K562 (cell line): ENCODE measurements at regions not wholly inside any gene's neighbourhood (a gene's known extent, or its start where the extent isn't known, plus 50 kb on each side); places are given as distances from the start of the nearest gene placed in this dataset.

Source experiments
- CLOCK ChIP-seq: fragments of 250-450 bp; sonication (Bioruptor Pico); IDR thresholded peaks from 2 replicates; pipeline ENCODE4 v1.4.0; 2020; ENCODE audit warnings: mild to moderate bottlenecking, moderate library complexity, borderline replicate concordance
- CREB5 ChIP-seq: fragments of 250-450 bp; sonication (Bioruptor Pico); IDR thresholded peaks from 2 replicates; pipeline ENCODE4 v1.5.0; 2020; ENCODE audit warnings: mild to moderate bottlenecking
- CTCF ChIP-seq, 3 experiments: IDR thresholded peaks in 2 of 3; conservative IDR thresholded peaks in 1 of 3; 2 replicates each; pipeline ENCODE4 v1.5.1; 2011 to 2012; ENCODE audit warnings: low read length in 3 of 3, mild to moderate bottlenecking in 3 of 3, control low read depth in 2 of 3, improper control_type of control experiment in 1 of 3, inconsistent platforms in 1 of 3, low read depth in 1 of 3, mixed read lengths in 1 of 3, moderate library complexity in 1 of 3; ENCODE audit not compliant: insufficient read depth in 2 of 3
- CXXC5 ChIP-seq: fragments of 250-450 bp; sonication (Bioruptor Pico); IDR thresholded peaks from 2 replicates; pipeline ENCODE4 v1.8.0; 2022; ENCODE audit warnings: inconsistent platforms, mild to moderate bottlenecking, moderate library complexity
- MIER1 ChIP-seq: fragments of 450-650 bp; IDR thresholded peaks from 2 replicates; pipeline ENCODE4 v1.6.1; 2016; ENCODE audit warnings: antibody characterized with exemption, mild to moderate bottlenecking, low read depth
- PCBP2 ChIP-seq: fragments of 200-400 bp; formaldehyde crosslinking; IDR thresholded peaks from 2 replicates; pipeline ENCODE4 v1.6.1; 2018; ENCODE audit warnings: low read length, low read depth, mild to moderate bottlenecking, moderate library complexity; ENCODE audit not compliant: poor library complexity, severe bottlenecking
- RBFOX2 ChIP-seq: fragments of 200-400 bp; formaldehyde crosslinking; IDR thresholded peaks from 2 replicates; pipeline ENCODE4 v1.6.1; 2017; ENCODE audit warnings: low read depth, mild to moderate bottlenecking, low read length, moderate library complexity
- SIRT6 ChIP-seq: IDR thresholded peaks from one replicate; pipeline ENCODE4 v1.6.1; 2012; ENCODE audit warnings: low read depth, mild to moderate bottlenecking, control low read depth, inconsistent platforms, low read length, moderate library complexity
- ZNF764 ChIP-seq: fragments of 250-450 bp; sonication (Bioruptor Pico); IDR thresholded peaks from 2 replicates; pipeline ENCODE4 v1.4.0; 2020; ENCODE audit warnings: low read depth, mild to moderate bottlenecking, moderate library complexity
- TF ChIP-seq, protein P1 (sequence below): fragments of 250-450 bp; sonication (Bioruptor Pico); IDR thresholded peaks from 2 replicates; pipeline ENCODE4 v1.5.0; 2021
- TF ChIP-seq, protein P2 (sequence below): sonication (generic); formaldehyde crosslinking; IDR thresholded peaks from 2 replicates; pipeline ENCODE4 v1.8.0; 2022; ENCODE audit warnings: missing genetic modification reagents, mild to moderate bottlenecking, moderate library complexity, borderline replicate concordance
- TF ChIP-seq, protein P3 (sequence below): fragments of 250-450 bp; sonication (Bioruptor Pico); IDR thresholded peaks from 2 replicates; pipeline ENCODE4 v1.5.1; 2021; ENCODE audit warnings: mild to moderate bottlenecking

- no peak for TF ChIP-seq CLOCK (CRISPR knock-in tag)
- no peak for TF ChIP-seq PCBP2
- no peak for TF ChIP-seq MIER1
- TF ChIP-seq, protein P1, sequence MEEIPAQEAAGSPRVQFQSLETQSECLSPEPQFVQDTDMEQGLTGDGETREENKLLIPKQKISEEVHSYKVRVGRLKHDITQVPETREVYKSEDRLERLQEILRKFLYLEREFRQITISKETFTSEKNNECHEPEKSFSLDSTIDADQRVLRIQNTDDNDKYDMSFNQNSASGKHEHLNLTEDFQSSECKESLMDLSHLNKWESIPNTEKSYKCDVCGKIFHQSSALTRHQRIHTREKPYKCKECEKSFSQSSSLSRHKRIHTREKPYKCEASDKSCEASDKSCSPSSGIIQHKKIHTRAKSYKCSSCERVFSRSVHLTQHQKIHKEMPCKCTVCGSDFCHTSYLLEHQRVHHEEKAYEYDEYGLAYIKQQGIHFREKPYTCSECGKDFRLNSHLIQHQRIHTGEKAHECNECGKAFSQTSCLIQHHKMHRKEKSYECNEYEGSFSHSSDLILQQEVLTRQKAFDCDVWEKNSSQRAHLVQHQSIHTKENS (CRISPR knock-in tag), result no peak
- no peak for TF ChIP-seq RBFOX2
- TF ChIP-seq ZNF764 (CRISPR knock-in tag), result no peak
- peak; percentile 72 to 83 (median 75) for TF ChIP-seq CTCF (IDR thresholded peaks at IDR 0.05 in 2 of 3, conservative IDR thresholded peaks at IDR 0.05 in 1 of 3; ENCODE audit: insufficient read depth in 2 of 3, low read depth in 1 of 3, low read length in 3 of 3)
- no peak for TF ChIP-seq CREB5 (CRISPR knock-in tag)
- TF ChIP-seq SIRT6, result no peak
- TF ChIP-seq CXXC5, result no peak
- TF ChIP-seq, protein P2, sequence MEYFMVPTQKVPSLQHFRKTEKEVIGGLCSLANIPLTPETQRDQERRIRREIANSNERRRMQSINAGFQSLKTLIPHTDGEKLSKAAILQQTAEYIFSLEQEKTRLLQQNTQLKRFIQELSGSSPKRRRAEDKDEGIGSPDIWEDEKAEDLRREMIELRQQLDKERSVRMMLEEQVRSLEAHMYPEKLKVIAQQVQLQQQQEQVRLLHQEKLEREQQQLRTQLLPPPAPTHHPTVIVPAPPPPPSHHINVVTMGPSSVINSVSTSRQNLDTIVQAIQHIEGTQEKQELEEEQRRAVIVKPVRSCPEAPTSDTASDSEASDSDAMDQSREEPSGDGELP (CRISPR knock-in tag), result no peak
- TF ChIP-seq, protein P3, sequence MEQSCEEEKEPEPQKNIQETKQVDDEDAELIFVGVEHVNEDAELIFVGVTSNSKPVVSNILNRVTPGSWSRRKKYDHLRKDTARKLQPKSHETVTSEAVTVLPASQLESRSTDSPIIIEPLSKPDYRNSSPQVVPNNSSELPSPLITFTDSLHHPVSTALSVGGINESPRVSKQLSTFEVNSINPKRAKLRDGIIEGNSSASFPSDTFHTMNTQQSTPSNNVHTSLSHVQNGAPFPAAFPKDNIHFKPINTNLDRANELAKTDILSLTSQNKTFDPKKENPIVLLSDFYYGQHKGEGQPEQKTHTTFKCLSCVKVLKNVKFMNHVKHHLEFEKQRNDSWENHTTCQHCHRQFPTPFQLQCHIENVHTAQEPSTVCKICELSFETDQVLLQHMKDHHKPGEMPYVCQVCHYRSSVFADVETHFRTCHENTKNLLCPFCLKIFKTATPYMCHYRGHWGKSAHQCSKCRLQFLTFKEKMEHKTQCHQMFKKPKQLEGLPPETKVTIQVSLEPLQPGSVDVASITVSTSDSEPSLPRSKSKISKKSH, result no peak
These were observed 162.5 kb upstream of the CHRNA7 start (continued) for GRCh38 chr15:31867536-31868442.
